Activated naive CD8-positive, alpha-beta T cell (primary cell): ENCODE measurements at regions not wholly inside any gene's neighbourhood (a gene's known extent, or its start where the extent isn't known, plus 50 kb on each side); places are given as distances from the start of the nearest gene placed in this dataset.

ENCODE experiments used
- H3K27ac Mint-ChIP-seq: one replicate; pipeline ENCODE4 v1.8.0; 2021; ENCODE audit warnings: mixed read lengths
- H3K27me3 Mint-ChIP-seq: one replicate; pipeline ENCODE4 v1.8.0; 2021; ENCODE audit warnings: mixed read lengths
- H3K36me3 Mint-ChIP-seq: one replicate; pipeline ENCODE4 v1.8.0; 2021; ENCODE audit warnings: mixed read lengths
- H3K4me1 Mint-ChIP-seq: one replicate; pipeline ENCODE4 v1.8.0; 2021; ENCODE audit warnings: low read depth, mixed read lengths
- H3K4me3 Mint-ChIP-seq: one replicate; pipeline ENCODE4 v1.8.0; 2021; ENCODE audit warnings: mild to moderate bottlenecking, mixed read lengths
- H3K9me3 Mint-ChIP-seq: one replicate; pipeline ENCODE4 v1.8.0; 2021; ENCODE audit warnings: low read depth, mixed read lengths

DNA sequence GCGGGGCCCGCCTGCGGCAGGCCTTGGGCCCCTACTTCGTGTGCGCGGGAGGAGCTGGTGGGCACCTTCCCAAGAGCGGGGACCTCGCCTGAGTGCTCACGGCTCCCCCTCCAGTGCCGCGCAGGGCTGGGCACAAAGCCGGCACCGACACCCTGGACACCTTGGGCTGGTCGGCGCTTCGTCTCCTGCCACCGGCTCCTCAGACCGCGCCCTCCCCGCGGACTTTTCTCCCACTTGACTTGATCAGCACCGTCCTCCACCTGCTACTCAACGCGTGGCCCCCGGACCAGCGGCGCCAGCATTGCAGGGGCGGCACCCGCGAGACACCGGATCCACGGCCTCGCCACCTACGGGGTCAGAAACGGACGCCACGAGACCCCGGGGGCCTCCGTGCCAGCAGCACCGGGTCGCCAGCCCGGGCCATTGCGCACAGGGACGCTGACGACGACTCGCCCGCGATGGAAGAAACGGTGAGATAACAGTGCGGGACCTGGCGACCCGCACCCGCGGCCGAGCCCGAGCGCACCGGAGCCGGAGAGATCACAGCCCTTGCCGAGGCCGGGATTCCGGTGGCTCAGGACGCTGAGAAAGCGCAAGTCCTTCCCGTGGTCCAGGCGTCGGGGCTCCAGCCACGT, 154.2 kb downstream of the DLL1 start:
- no peaks in the 10 kb centered on the region for H3K27me3 Mint-ChIP-seq

DNA sequence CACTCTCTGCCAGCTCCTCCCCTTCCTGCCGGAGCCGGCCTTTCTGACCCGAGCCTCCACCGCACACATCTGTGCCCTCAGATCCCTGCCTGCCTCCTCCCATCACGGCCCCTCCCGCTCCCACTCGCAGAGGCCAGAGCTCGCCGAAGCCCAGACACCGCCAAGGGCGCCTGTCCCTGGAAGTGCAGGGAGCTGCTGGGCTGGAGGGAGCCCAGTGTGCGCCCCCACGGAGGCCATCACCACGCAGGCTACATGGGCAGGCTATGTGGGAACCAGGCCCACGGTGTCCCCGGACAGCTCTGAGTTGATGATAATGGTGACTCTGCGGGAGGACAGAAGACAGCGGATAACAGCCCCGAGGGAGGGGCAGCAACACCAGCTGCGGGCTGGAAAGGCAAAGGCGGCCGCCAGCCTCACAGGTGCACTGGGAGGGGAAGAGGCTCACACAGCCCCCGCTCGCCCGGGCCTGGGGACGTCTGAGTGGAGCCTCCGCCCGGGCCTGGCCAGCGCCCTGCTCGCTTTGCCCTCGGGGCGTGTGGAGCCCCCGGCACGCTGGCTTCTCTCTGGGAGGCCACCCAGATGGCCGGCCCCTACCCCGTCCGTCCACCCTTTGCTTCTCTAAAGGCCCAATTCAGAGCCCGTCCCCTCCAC, 154.9 kb downstream of the DLL1 start:
- no peaks in the 10 kb centered on the region for H3K36me3 Mint-ChIP-seq
- no peaks in the 10 kb centered on the region for H3K9me3 Mint-ChIP-seq
- H3K27ac Mint-ChIP-seq, result no peak overlapping the region
- H3K4me3 Mint-ChIP-seq, result no peak overlapping the region
- no peaks in the 10 kb centered on the region for H3K27me3 Mint-ChIP-seq
- no peaks in the 10 kb centered on the region for H3K4me1 Mint-ChIP-seq

More for the DNA sequence above, 154.2 kb downstream of the DLL1 start:
- no peaks in the 10 kb centered on the region for H3K4me1 Mint-ChIP-seq
- no peak overlapping the region for H3K4me3 Mint-ChIP-seq
- H3K36me3 Mint-ChIP-seq, result no peaks in the 10 kb centered on the region
- H3K27ac Mint-ChIP-seq, result no peak overlapping the region
- H3K9me3 Mint-ChIP-seq, result no peaks in the 10 kb centered on the region

DNA sequence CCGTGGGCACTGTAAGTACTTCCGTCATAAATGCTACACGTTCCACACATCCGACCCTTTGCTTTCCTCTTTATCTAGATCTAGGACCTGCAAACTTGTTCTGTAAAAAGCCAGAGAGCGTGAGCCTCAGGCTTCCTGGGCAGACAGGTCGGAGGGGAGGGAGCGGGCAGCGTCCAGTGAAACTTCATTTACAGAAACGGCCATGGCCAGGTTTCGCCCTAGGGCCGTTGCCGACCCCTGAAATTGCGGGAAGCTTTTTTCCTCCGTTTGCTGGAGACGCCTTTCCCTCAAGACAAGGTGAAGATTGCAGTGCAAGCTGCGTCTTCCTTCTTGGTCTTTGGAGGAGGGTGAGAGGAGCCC, 155.4 kb downstream of the DLL1 start:
- Mint-ChIP-seq H3K27ac (no peak overlapping the region), H3K36me3 (no peaks in the 10 kb centered on the region), H3K27me3 (no peaks in the 10 kb centered on the region), H3K9me3 (no peaks in the 10 kb centered on the region), H3K4me1 (no peaks in the 10 kb centered on the region), H3K4me3 (no peak overlapping the region)

DNA sequence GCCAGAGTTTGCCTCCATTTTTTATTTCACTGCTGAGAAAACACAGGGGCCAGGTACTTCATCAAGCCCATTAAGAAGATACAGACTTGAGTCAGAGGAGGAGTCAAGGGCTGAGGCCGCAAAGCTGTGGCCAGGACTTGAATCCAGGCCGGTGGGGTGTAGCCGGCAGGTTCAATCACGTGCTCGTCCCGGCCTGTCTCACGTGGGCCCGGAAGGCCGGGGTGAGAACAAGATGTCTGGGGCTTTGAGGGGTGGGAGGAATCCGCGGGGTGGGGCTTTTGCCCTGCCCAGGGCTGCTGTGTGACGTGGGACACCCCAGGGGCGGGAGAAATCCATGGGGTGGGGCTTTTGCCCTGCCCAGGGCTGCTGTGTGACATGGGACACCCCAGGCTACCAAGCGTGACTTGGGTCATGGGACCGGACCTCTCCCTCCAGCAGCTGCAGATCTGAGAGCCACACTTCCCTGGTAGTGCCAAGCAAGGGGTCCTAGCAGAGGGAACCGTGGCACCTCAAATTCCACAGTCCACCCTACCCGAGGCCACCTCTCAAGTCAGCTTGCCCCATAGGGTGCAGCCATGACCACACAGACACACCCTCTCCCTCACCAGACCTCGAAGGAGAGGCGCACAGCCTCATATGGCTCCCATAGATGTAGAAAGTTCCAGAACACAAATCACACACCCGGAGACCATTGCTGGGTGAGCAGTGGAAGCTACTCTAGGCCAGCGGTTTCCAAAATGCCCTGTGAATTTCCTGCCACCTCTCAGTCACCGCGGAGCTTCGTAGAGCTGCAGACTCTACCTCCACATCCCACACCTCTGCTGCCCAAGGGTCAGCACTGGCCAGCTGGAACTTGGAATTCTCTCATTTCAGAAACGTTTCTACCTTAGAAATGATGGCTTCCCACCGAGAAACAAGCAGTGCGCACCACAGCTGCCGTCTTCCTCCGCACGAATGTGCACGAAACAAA, 156.1 kb downstream of the DLL1 start:
- H3K4me3 Mint-ChIP-seq, result no peak overlapping the region
- no peaks in the 10 kb centered on the region for H3K27me3 Mint-ChIP-seq
- H3K9me3 Mint-ChIP-seq, result no peaks in the 10 kb centered on the region

DNA sequence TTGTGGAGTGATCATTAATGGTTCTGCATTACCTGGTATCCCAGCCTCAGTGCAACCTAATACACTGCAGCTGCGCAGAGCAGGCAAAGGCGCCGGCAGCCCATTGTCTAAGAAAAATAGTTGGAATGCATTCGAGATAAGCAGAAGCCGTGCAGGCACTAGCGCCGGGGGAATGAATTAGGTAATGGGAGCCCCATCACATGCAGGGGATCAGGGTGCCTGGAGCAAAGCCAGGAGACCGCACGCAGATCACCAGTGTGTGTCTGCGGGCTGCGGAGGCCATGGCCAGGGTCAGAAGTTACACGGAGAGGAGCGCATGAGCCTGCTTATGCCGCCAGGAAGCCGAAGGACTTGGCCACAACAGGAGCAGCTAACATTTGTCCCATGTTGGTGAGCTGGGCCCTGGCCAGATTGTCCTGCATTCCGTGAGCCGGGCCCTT, 156.8 kb downstream of the DLL1 start:
- Mint-ChIP-seq H3K27me3 (no peaks in the 10 kb centered on the region), H3K4me1 (no peaks in the 10 kb centered on the region), H3K4me3 (no peak overlapping the region), H3K36me3 (no peaks in the 10 kb centered on the region), H3K9me3 (no peaks in the 10 kb centered on the region), H3K27ac (no peak overlapping the region)

More for the DNA sequence above, 156.1 kb downstream of the DLL1 start:
- Mint-ChIP-seq H3K27ac (no peak overlapping the region), H3K36me3 (no peaks in the 10 kb centered on the region), H3K4me1 (no peaks in the 10 kb centered on the region)

DNA sequence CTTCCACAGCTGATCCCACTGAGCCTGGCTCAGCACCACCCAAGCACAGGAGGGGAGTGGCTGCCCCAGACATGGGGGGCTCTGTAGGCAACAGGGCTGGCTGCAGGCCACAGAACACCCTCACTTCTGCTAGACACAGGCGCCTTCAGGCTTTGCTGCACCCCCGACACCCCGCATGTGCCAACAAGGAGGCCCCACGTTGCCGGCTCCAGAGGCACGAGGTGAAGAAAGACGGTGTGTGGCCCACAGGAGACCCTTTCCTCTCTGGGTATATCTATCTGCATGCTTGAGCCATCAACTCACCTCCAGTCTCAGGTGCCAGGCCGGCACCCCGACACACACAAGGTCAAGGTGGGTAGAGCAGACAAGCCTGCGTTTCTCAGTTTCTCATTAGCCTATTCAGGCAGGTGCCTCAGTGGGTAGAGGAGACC, 158.3 kb downstream of the DLL1 start:
- no peaks in the 10 kb centered on the region for H3K4me1 Mint-ChIP-seq
- H3K9me3 Mint-ChIP-seq, result no peaks in the 10 kb centered on the region
- H3K27ac Mint-ChIP-seq, result no peak overlapping the region
- no peaks in the 10 kb centered on the region for H3K27me3 Mint-ChIP-seq
- H3K4me3 Mint-ChIP-seq, result no peak overlapping the region
- H3K36me3 Mint-ChIP-seq, result no peaks in the 10 kb centered on the region

DNA sequence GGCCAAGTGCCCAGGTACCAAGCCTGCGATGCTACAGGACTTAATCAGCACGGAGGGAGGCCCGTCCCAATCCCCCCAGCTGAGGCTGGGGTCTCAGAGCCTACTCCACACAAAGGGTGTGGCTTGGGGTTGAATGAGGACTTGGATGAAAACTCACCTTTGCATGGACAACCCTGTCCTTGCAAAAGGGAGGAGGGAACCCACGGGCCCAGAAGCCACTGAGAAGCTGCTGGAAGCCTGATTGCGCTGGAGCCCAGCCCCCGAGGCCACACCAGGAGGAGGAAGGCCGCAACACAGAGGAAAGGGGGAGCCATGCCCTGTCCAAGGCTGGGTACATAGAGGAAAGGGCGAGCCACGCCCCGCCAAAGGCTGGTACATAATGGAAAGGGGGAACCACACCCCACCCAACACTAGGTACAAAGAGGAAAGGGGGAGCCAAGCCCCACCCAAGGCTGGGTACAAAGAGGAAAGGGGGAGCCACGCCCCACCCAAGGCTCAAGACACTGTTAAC, 158.8 kb downstream of the DLL1 start:
- no peaks in the 10 kb centered on the region for H3K4me1 Mint-ChIP-seq
- no peaks in the 10 kb centered on the region for H3K36me3 Mint-ChIP-seq
- no peak overlapping the region for H3K27ac Mint-ChIP-seq
- H3K9me3 Mint-ChIP-seq, result no peaks in the 10 kb centered on the region
- H3K4me3 Mint-ChIP-seq, result no peak overlapping the region
- H3K27me3 Mint-ChIP-seq, result no peaks in the 10 kb centered on the region

DNA sequence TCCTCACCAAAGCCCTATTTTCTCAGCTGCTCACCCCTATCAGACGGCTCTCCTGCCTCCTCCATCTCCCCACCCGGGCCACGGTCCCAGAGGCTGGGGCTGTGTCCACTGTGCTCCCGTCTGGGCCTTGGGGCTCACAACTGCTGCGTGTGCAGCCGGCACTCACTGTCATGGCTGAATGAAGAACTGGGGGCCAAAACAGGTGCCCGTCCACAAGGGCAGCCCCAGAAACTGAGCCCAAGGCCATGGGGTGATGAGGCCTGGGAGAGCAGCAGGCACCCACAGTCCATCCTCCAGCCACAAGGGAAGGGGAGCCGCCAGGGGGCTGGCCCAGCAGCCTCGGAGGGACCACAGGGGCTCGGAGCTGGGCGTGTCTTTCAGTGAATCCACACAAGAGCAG, 159.5 kb downstream of the DLL1 start:
- no peak overlapping the region for H3K27ac Mint-ChIP-seq
- no peak overlapping the region for H3K4me3 Mint-ChIP-seq
- no peaks in the 10 kb centered on the region for H3K27me3 Mint-ChIP-seq
- no peaks in the 10 kb centered on the region for H3K9me3 Mint-ChIP-seq
- H3K4me1 Mint-ChIP-seq, result no peaks in the 10 kb centered on the region
- no peaks in the 10 kb centered on the region for H3K36me3 Mint-ChIP-seq

DNA sequence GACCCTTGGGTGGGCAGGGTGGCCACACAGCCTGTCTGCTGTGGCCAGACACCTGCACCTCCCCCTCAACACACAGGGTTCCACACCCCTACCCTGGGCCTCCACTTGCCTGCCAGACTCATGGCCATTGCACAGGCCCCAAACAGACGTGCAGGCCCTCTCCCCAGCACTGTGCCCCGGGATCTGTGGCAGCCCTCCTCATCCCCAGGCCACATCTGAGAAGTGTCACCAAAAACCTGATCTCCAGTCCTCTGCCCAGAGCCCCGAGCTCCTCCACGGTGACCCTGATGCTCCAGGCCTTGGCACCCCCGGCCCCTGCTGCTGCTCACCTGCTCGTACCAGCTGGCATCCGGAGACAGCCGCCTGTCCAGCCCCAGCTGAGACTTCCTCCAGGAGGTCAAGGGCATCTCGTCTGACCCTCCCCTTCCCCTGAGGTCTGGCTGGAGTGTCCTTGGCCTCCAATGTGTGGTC, 160.1 kb downstream of the DLL1 start:
- H3K4me1 Mint-ChIP-seq, result no peaks in the 10 kb centered on the region
- no peaks in the 10 kb centered on the region for H3K36me3 Mint-ChIP-seq
- no peaks in the 10 kb centered on the region for H3K9me3 Mint-ChIP-seq
- H3K27me3 Mint-ChIP-seq, result no peaks in the 10 kb centered on the region
- no peak overlapping the region for H3K4me3 Mint-ChIP-seq
- no peak overlapping the region for H3K27ac Mint-ChIP-seq

DNA sequence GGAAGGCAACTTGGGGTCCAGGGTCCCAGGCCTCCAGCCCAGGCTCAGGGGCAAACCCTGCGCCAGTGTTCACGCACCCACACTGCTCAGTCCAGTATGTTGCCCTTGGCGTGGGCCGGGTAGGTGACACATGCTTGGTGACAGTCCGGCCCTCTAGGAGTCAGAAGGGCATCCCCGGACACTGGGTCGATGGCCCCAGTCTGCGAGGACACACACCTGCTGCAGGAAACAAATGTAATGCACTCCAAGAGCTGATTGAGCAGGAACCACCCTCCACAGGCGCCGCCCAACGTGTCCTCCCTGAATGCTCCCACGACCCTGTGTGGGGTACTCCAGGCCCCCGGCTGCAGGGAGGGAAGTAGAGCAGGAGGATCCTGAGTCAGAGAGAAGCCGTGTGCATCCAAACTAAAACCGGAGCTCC, 160.7 kb downstream of the DLL1 start:
- H3K9me3 Mint-ChIP-seq, result no peaks in the 10 kb centered on the region
- no peak overlapping the region for H3K4me3 Mint-ChIP-seq
- no peaks in the 10 kb centered on the region for H3K4me1 Mint-ChIP-seq
- H3K27me3 Mint-ChIP-seq, result no peaks in the 10 kb centered on the region
- no peak overlapping the region for H3K27ac Mint-ChIP-seq
- no peaks in the 10 kb centered on the region for H3K36me3 Mint-ChIP-seq

DNA sequence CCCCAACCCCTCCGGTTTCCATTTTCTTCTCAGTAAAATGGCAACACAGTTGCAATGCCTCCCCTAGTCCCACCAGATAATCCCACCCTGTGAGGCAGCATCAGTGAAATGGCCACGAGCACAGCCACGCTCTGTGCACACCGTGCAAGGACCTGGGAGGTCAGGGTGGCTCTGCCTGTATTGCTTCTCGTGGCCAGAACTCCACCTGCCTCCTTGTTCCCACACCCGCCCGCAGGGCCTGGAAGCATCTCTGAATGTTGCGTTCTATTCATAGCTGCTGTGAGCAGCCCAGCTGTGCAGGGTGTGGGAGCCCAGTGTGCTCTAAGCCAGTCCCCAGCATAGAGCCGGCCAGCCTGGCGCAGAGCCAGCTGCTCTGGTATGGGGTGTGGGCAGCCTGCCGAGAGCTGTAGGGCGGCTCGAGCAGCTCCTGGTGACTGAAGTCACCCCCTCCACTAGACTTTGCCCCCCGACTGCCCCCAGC, 161.1 kb downstream of the DLL1 start:
- H3K4me3 Mint-ChIP-seq, result no peak overlapping the region
- H3K4me1 Mint-ChIP-seq, result peaks cover 1% of the 10 kb centered on the region
- no peak overlapping the region for H3K27ac Mint-ChIP-seq
- H3K27me3 Mint-ChIP-seq, result no peaks in the 10 kb centered on the region
- H3K36me3 Mint-ChIP-seq, result no peaks in the 10 kb centered on the region
- H3K9me3 Mint-ChIP-seq, result no peaks in the 10 kb centered on the region

DNA sequence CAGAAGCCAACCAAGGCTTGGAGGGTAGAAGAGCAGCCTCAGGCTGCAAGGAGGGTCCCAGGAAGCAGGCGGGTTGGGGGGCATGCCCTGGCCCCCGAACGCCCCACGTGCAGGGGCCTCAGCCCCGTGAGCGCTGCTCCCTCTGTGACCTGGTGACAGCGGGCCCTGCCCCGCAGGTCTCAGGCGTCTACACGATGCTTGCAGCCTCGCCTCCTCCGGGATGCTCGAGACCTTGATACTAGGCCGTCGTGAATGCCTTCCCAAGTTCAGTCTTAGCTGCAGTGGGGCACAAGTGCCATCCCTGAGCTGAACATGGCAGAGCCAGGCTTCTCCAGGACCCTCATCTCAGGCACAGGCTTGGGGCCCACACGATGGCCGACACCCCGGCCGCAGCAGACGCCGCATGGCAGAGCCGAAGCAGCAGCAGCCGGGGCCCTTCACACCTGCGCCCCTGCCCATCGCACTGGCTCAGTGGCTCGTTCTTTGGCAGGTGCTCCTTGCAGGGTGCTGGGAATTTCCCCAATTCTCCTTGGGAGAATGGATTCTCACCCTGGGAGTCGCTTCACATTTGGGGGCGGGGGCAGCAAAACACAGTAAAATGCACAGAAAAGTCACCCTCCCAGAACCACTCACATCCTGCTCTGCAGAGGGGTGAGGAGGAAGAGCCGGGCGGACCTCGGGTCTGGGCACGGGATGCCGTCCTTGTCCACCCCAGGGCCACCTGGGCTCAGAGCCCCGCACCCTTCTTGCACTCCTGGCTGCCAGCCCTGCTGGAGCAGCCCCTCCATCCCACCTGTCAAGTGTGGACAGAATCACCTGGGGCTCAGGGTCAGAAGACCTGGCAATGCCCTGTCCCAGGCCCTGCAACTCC, 161.8 kb downstream of the DLL1 start:
- no peak overlapping the region for H3K4me3 Mint-ChIP-seq
- no peaks in the 10 kb centered on the region for H3K9me3 Mint-ChIP-seq
- H3K4me1 Mint-ChIP-seq, result peaks cover 1% of the 10 kb centered on the region
- H3K27me3 Mint-ChIP-seq, result peaks cover 1% of the 10 kb centered on the region
- H3K27ac Mint-ChIP-seq, result no peak overlapping the region
- no peaks in the 10 kb centered on the region for H3K36me3 Mint-ChIP-seq

DNA sequence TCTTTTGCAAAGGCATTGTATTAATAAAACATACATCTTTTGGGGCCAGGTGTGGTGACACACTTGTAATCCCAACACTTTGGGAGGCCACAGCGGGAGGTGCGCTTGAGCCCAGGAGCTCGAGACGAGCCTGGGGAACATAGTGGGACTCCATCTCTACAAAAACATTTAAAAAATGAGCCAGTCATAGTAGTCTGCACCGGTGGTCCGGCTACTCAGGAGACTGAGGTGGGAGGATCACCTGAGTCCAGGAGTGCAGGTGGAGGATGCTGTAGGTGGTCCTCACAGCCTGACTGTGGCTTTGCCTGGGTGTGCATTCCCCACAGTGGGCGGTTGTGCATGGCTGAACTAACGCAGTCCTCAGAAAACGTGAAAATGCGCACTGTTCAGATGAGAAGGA, 162.5 kb downstream of the DLL1 start:
- peaks cover 2% of the 10 kb centered on the region for H3K27me3 Mint-ChIP-seq
- peaks cover 1% of the 10 kb centered on the region for H3K4me1 Mint-ChIP-seq
- no peak overlapping the region for H3K27ac Mint-ChIP-seq
- H3K36me3 Mint-ChIP-seq, result no peaks in the 10 kb centered on the region
- H3K9me3 Mint-ChIP-seq, result no peaks in the 10 kb centered on the region
- H3K4me3 Mint-ChIP-seq, result no peak overlapping the region

DNA sequence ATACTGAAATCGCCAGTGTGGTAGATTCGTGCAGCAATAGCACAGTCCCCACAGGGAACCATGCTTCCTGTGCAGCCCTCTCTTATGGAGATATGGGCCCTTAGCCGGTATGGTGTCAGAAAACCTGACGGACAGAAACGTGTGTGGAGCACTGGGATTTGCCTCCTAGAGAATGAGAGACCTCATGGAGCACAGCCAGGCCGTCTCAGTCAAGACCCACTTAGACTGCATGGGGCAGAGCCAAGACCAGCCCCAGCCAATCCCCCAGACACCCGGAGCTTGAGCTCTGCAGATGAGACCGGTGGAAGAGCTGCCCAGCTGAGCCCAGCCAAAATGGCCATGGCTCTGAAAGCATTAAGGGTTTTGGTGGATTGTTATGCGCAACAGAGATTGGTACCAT, 163.7 kb downstream of the DLL1 start:
- H3K27me3 Mint-ChIP-seq, result peaks cover 2% of the 10 kb centered on the region
- H3K27ac Mint-ChIP-seq, result no peak overlapping the region
- H3K4me1 Mint-ChIP-seq, result peaks cover 1% of the 10 kb centered on the region
- peaks cover 4% of the 10 kb centered on the region for H3K9me3 Mint-ChIP-seq
- H3K4me3 Mint-ChIP-seq, result no peak overlapping the region
- H3K36me3 Mint-ChIP-seq, result no peaks in the 10 kb centered on the region
